ENCODE measurements at regions not wholly inside any gene's neighbourhood (a gene's known extent, or its start where the extent isn't known, plus 50 kb on each side); places are given as distances from the start of the nearest gene placed in this dataset.

GRCh38 chr3:103787879-103788278, 1353.1 kb downstream of the ZPLD1 start:
- TF ChIP-seq, protein P1, sequence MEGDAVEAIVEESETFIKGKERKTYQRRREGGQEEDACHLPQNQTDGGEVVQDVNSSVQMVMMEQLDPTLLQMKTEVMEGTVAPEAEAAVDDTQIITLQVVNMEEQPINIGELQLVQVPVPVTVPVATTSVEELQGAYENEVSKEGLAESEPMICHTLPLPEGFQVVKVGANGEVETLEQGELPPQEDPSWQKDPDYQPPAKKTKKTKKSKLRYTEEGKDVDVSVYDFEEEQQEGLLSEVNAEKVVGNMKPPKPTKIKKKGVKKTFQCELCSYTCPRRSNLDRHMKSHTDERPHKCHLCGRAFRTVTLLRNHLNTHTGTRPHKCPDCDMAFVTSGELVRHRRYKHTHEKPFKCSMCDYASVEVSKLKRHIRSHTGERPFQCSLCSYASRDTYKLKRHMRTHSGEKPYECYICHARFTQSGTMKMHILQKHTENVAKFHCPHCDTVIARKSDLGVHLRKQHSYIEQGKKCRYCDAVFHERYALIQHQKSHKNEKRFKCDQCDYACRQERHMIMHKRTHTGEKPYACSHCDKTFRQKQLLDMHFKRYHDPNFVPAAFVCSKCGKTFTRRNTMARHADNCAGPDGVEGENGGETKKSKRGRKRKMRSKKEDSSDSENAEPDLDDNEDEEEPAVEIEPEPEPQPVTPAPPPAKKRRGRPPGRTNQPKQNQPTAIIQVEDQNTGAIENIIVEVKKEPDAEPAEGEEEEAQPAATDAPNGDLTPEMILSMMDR (IDR thresholded peaks at IDR 0.05), result no peak
- TF ChIP-seq POLR2A (IDR thresholded peaks at IDR 0.05), result no peak
